ENCODE measurements at regions not wholly inside any gene's neighbourhood (a gene's known extent, or its start where the extent isn't known, plus 50 kb on each side); places are given as distances from the start of the nearest gene placed in this dataset.

GRCh38 chr4:17195461-17196275 lies 297.2 kb upstream of the LDB2 start:
- no peak for TF ChIP-seq EZH2 (IDR thresholded peaks at IDR 0.05; ENCODE audit: insufficient read depth, poor library complexity, severe bottlenecking)
- TF ChIP-seq EZH2phosphoT487 (IDR thresholded peaks at IDR 0.05; ENCODE audit: insufficient read depth, low read depth): no peak
